HCT116 (cell line): ENCODE measurements at regions not wholly inside any gene's neighbourhood (a gene's known extent, or its start where the extent isn't known, plus 50 kb on each side); places are given as distances from the start of the nearest gene placed in this dataset.

Source experiments
- ATAC-seq: fragments of 200-7000 bp; cut with Tn5 transposase; 2 replicates; pipeline ENCODE4 v1.9.1; 2020; ENCODE audit warnings: mild to moderate bottlenecking, moderate library complexity
- BruUV-seq: library from RNA; stranded (reverse); fragments of 400-500 nt; replicated peaks from 2 replicates; lab custom pipeline; 2021; lab: Mats Ljungman, UMichigan
- CTCF ChIA-PET: fragments of 300-600 bp; sonication (Branson Sonifier 250); formaldehyde crosslinking; loops from one replicate; lab custom pipeline; 2021; ENCODE audit warnings: antibody characterized with exemption; lab: Charles Lee
- POLR2A ChIA-PET: fragments of 300-600, 350-600 bp; sonication (Branson Sonifier 250); formaldehyde crosslinking; loops from one replicate; lab custom pipeline; 2021; ENCODE audit warnings: antibody characterized with exemption; lab: Charles Lee
- RAD21 ChIA-PET, 2 experiments: fragments of 300-600 bp; sonication (Branson Sonifier 250); formaldehyde crosslinking; loops; one replicate each; lab custom pipeline; 2023; ENCODE audit warnings: low total read pairs in 2 of 2; ENCODE audit not compliant: uncharacterized antibody in 2 of 2, unreplicated experiment in 2 of 2, low non-redundant PET in 1 of 2; lab: Charles Lee
- DNase-seq: peaks from one replicate; pipeline ENCODE4 v3.0.0-alpha.2; 2010; ENCODE audit warnings: low read depth, low spot score
- H2AFZ ChIP-seq: fragments of 200-600 bp; shearing (Covaris generic), sonication (generic); 2 replicates; pipeline ENCODE4 v1.6.1; 2017; ENCODE audit warnings: low read depth, mixed run types, mixed read lengths, antibody characterized with exemption, low read length; ENCODE audit not compliant: poor library complexity, severe bottlenecking
- H3K27ac ChIP-seq: 2 replicates; pipeline ENCODE4 v1.5.1; 2012; ENCODE audit warnings: low read depth, low read length
- H3K27me3 ChIP-seq: fragments of 200-600 bp; sonication (generic); 2 replicates; pipeline ENCODE4 v1.6.1; 2016; ENCODE audit warnings: mixed run types, low read length, mixed read lengths; ENCODE audit not compliant: insufficient read depth
- H3K36me3 ChIP-seq, 2 experiments: fragments of 200-500 bp in 1 of 2; fragments of 200-600 bp in 1 of 2; sonication (Bioruptor generic) in 1 of 2; sonication (generic) in 1 of 2; 2 replicates each; pipeline versions ENCODE4 v1.5.1 to v1.6.1; 2014 to 2016; ENCODE audit warnings: low read length in 2 of 2, inconsistent platforms in 1 of 2, mixed read lengths in 1 of 2, mixed run types in 1 of 2; ENCODE audit not compliant: insufficient read depth in 2 of 2, control insufficient read depth in 1 of 2
- H3K4me1 ChIP-seq, 2 experiments: fragments of 200-600 bp in 1 of 2; sonication (generic) in 1 of 2; 2 replicates each; pipeline versions ENCODE4 v1.5.1 to v1.6.1; 2012 to 2017; ENCODE audit warnings: low read length in 2 of 2, inconsistent platforms in 1 of 2, mild to moderate bottlenecking in 1 of 2, mixed read lengths in 1 of 2, mixed run types in 1 of 2, moderate library complexity in 1 of 2; ENCODE audit not compliant: insufficient read depth in 2 of 2, control insufficient read depth in 1 of 2
- H3K4me2 ChIP-seq: fragments of 200-600 bp; sonication (generic); 2 replicates; pipeline ENCODE4 v1.6.1; 2017; ENCODE audit warnings: mixed run types, low read length, mixed read lengths
- H3K4me3 ChIP-seq, 2 experiments: fragments of 200-600 bp in 1 of 2; sonication (generic) in 1 of 2; replicated peaks in 1 of 2; 2 replicates each; pipeline ENCODE4 v1.5.1; 2011 to 2016; ENCODE audit warnings: low read length in 2 of 2, control low read depth in 1 of 2, low read depth in 1 of 2, mild to moderate bottlenecking in 1 of 2, mixed read lengths in 1 of 2, mixed run types in 1 of 2
- H3K79me2 ChIP-seq: fragments of 200-600 bp; sonication (generic); 2 replicates; pipeline ENCODE4 v1.6.1; 2017; ENCODE audit warnings: mild to moderate bottlenecking, mixed run types, low read length, moderate library complexity, mixed read lengths; ENCODE audit not compliant: insufficient read depth
- H3K9ac ChIP-seq: fragments of 200-600 bp; sonication (generic); 2 replicates; pipeline ENCODE4 v1.6.1; 2016; ENCODE audit warnings: low read length, mixed read lengths
- H3K9me2 ChIP-seq: fragments of 200-600 bp; sonication (generic), shearing (Covaris generic); 2 replicates; pipeline ENCODE4 v1.6.1; 2017; ENCODE audit warnings: mixed run types, mild to moderate bottlenecking, moderate library complexity; ENCODE audit not compliant: insufficient read depth
- H3K9me3 ChIP-seq, 2 experiments: fragments of 200-500 bp in 1 of 2; fragments of 200-600 bp in 1 of 2; sonication (Bioruptor generic) in 1 of 2; sonication (generic) in 1 of 2; 2 replicates each; pipeline ENCODE4 v1.6.1; 2014 to 2017; ENCODE audit warnings: low read length in 2 of 2, mixed read lengths in 2 of 2, inconsistent platforms in 1 of 2, low read depth in 1 of 2, mild to moderate bottlenecking in 1 of 2, mixed run types in 1 of 2, moderate library complexity in 1 of 2; ENCODE audit not compliant: control insufficient read depth in 1 of 2, insufficient read depth in 1 of 2
- H4K20me1 ChIP-seq: fragments of 200-600 bp; sonication (generic), shearing (Covaris generic); 2 replicates; pipeline ENCODE4 v1.6.1; 2017; ENCODE audit warnings: mixed run types, mild to moderate bottlenecking, moderate library complexity; ENCODE audit not compliant: insufficient read depth
- CBX3 ChIP-seq: IDR thresholded peaks from 2 replicates; pipeline ENCODE4 v1.6.1; 2012; ENCODE audit warnings: low read depth
- CTCF ChIP-seq, 3 experiments: fragments of 200-600 bp in 1 of 3; sonication (generic) in 1 of 3; IDR thresholded peaks in 2 of 3; conservative IDR thresholded peaks in 1 of 3; 2 replicates each; pipeline ENCODE4 v1.5.1; 2012 to 2017; ENCODE audit warnings: low read depth in 2 of 3, low read length in 2 of 3, antibody characterized with exemption in 1 of 3, borderline replicate concordance in 1 of 3, control low read depth in 1 of 3, mild to moderate bottlenecking in 1 of 3, mixed read lengths in 1 of 3, mixed run types in 1 of 3, moderate library complexity in 1 of 3; ENCODE audit not compliant: insufficient read depth in 1 of 3
- EGR1 ChIP-seq: IDR thresholded peaks from 2 replicates; pipeline ENCODE4 v1.6.1; 2012; ENCODE audit warnings: low read depth
- ELF1 ChIP-seq: IDR thresholded peaks from 2 replicates; pipeline ENCODE4 v1.6.1; 2012; ENCODE audit warnings: low read depth, borderline replicate concordance
- EZH2 ChIP-seq: fragments of 200-600 bp; sonication (generic); IDR thresholded peaks from 2 replicates; pipeline ENCODE4 v1.6.1; 2017; ENCODE audit warnings: antibody characterized with exemption, mixed run types
- EZH2phosphoT487 ChIP-seq: fragments of 200-600 bp; IDR thresholded peaks from 2 replicates; pipeline ENCODE4 v1.6.1; 2018; ENCODE audit warnings: antibody characterized with exemption, borderline replicate concordance
- FOSL1 ChIP-seq: IDR thresholded peaks from 2 replicates; pipeline ENCODE4 v1.6.1; 2012; ENCODE audit warnings: low read depth
- MAX ChIP-seq: IDR thresholded peaks from 2 replicates; pipeline ENCODE4 v1.6.1; 2012
- POLR2AphosphoS5 ChIP-seq: IDR thresholded peaks from 2 replicates; pipeline ENCODE4 v1.6.1; 2011; ENCODE audit warnings: mild to moderate bottlenecking, low read depth, low read length, moderate library complexity
- RAD21 ChIP-seq: IDR thresholded peaks from 2 replicates; pipeline ENCODE4 v1.6.1; 2012; ENCODE audit warnings: low read depth, mild to moderate bottlenecking
- SIN3A ChIP-seq: IDR thresholded peaks from 2 replicates; pipeline ENCODE4 v1.6.1; 2012; ENCODE audit warnings: low read depth
- SP1 ChIP-seq: IDR thresholded peaks from 2 replicates; pipeline ENCODE4 v1.6.1; 2012; ENCODE audit warnings: low read depth
- SRF ChIP-seq: IDR thresholded peaks from 2 replicates; pipeline ENCODE4 v1.6.1; 2012; ENCODE audit warnings: low read depth
- TCF7L2 ChIP-seq: IDR thresholded peaks from 2 replicates; pipeline ENCODE4 v1.7.0; 2011; ENCODE audit warnings: borderline replicate concordance, inconsistent platforms; ENCODE audit not compliant: insufficient read depth, insufficient read length; ENCODE audit errors: extremely low read depth
- ZBTB33 ChIP-seq: IDR thresholded peaks from 2 replicates; pipeline ENCODE4 v1.6.1; 2011; ENCODE audit warnings: mild to moderate bottlenecking, low read length, moderate library complexity; ENCODE audit not compliant: insufficient replicate concordance; ENCODE audit errors: extremely low read depth
- ZFX ChIP-seq: fragments of 450-650 bp; IDR thresholded peaks from 2 replicates; pipeline ENCODE4 v1.6.1; 2017
- ZNF274 ChIP-seq: fragments of 200-500 bp; sonication (Bioruptor generic); IDR thresholded peaks from 2 replicates; pipeline ENCODE4 v1.6.1; 2014; ENCODE audit warnings: mild to moderate bottlenecking, low read depth, low read length, inconsistent platforms
- intact Hi-C: fragments of 100-400 bp; cut with micrococcal nuclease; formaldehyde crosslinking; loops from 2 replicates; pipeline ENCODE4 v1.10.0; 2022

GRCh38 chr5:28463728-28464127, 1425.3 kb upstream of the CDH9 start:
- H3K79me2 ChIP-seq: no peaks in the 10 kb centered on the region
- intact Hi-C loops: no loop called here
- no peak overlapping the region for H2AFZ ChIP-seq
- no peaks in the 10 kb centered on the region; a peak in 1 of 4 replicates for H3K36me3 ChIP-seq
- TF ChIP-seq POLR2AphosphoS5 (no peak), SIN3A (no peak), ELF1 (no peak), FOSL1 (no peak), SRF (no peak), SP1 (no peak), CTCF (IDR thresholded peaks at IDR 0.05 in 2 of 3, conservative IDR thresholded peaks at IDR 0.05 in 1 of 3; ENCODE audit: borderline replicate concordance in 1 of 3, insufficient read depth in 1 of 3, low read depth in 2 of 3, low read length in 2 of 3) (no peak), EGR1 (no peak), ZFX (no peak), EZH2phosphoT487 (no peak), RAD21 (no peak), ZNF274 (no peak), TCF7L2 (no peak), CBX3 (no peak), ZBTB33 (no peak), EZH2 (no peak), MAX (no peak)
- H3K4me1 ChIP-seq: no peaks in the 10 kb centered on the region
- peaks cover 5 to 20% of the 10 kb centered on the region in 2 experiments; a peak in 2 of 4 replicates for H3K9me3 ChIP-seq
- no peaks in the 10 kb centered on the region for H3K9me2 ChIP-seq
- H3K4me2 ChIP-seq: no peak overlapping the region
- H3K4me3 ChIP-seq: no peak overlapping the region
- H3K27ac ChIP-seq: no peak overlapping the region
- BruUV-seq: no TSS peak
- DNase-seq (no peak), ATAC-seq (no peak)
- RAD21 ChIA-PET: no interaction called here
- POLR2A ChIA-PET: no interaction called here
- CTCF ChIA-PET: no interaction called here
- H3K27me3 ChIP-seq: no peaks in the 10 kb centered on the region
- no peaks in the 10 kb centered on the region for H4K20me1 ChIP-seq
- no peak overlapping the region for H3K9ac ChIP-seq
